ENCODE measurements at regions not wholly inside any gene's neighbourhood (a gene's known extent, or its start where the extent isn't known, plus 50 kb on each side); places are given as distances from the start of the nearest gene placed in this dataset.

DNA sequence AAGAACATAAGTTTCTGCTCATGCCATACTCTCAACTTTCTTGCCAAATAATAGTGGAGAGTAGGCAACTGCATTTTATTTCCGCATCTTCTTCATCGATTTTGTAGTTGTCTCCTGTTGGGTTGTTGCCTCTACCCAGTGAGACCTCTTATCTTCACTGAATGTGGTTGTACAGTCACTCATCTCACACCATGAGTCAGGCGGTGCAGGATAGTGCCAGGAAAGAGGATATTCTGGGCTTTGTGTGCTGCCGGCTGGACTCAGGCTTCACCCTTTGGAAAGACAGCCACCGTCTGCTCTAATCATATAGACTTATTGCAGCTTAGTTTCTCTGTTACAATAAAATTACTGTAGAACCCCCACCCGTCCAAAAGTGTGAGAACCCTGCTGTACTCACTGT is 154.3 kb upstream of the USP24 start:
- no peak overlapping the region for H3K56ac ChIP-seq (replicated peaks; ENCODE audit: insufficient read length, low read depth, low read length)
- H3K4me2 ChIP-seq (ENCODE audit: insufficient read depth in 1 of 2, low read depth in 2 of 2, low read length in 2 of 2) = no peak overlapping the region
- 88% methylated on average over 6 of the region's 6 CpGs; no CpG with 5 or more reads in 1 of the 2 experiments for WGBS, 2 experiments (ENCODE audit: extremely low coverage in 1 of 2, insufficient coverage in 1 of 2, insufficient read length in 1 of 2, insufficient replicate concordance in 2 of 2, low coverage in 1 of 2, low lambda C conversion rate in 2 of 2, missing lambda C conversion rate in 1 of 2)
- H3K4me1 ChIP-seq (replicated peaks in 1 of 4; ENCODE audit: control insufficient read depth in 3 of 4, insufficient read depth in 4 of 4, low read length in 3 of 4) = no peaks in the 10 kb centered on the region
- no peak overlapping the region for H2AFZ ChIP-seq (ENCODE audit: low read length)
- H3K36me3 ChIP-seq (ENCODE audit: control insufficient read depth in 2 of 4, insufficient read depth in 4 of 4, low read length in 3 of 4) = no peaks in the 10 kb centered on the region
- H3K18ac ChIP-seq (ENCODE audit: extremely low read depth, low read length) = no peak overlapping the region
- H2BK120ac ChIP-seq (replicated peaks; ENCODE audit: low read depth, low read length) = no peak overlapping the region
- H3K23me2 ChIP-seq (ENCODE audit: low read depth, low read length) = no peaks in the 10 kb centered on the region
- H3K9me3 ChIP-seq (ENCODE audit: insufficient read depth in 2 of 2, low read depth in 1 of 2, low read length in 1 of 2) = no peaks in the 10 kb centered on the region
- H3K23ac ChIP-seq (ENCODE audit: insufficient read length) = no peak overlapping the region
- H2BK5ac ChIP-seq (ENCODE audit: low read depth, low read length) = no peak overlapping the region
- no peak overlapping the region for H2BK20ac ChIP-seq (ENCODE audit: low read length)
- H3K27ac ChIP-seq (ENCODE audit: low read depth, low read length) = no peak overlapping the region
- no peaks in the 10 kb centered on the region for H4K20me1 ChIP-seq (replicated peaks in 1 of 2; ENCODE audit: control insufficient read depth in 1 of 2, insufficient read depth in 2 of 2, low read length in 2 of 2)
- no peak overlapping the region for H4K91ac ChIP-seq (replicated peaks; ENCODE audit: insufficient read length, low read length)
- H2BK15ac ChIP-seq (ENCODE audit: low read length) = no peak overlapping the region
- no peaks in the 10 kb centered on the region for H3K79me2 ChIP-seq (ENCODE audit: control insufficient read depth in 1 of 2, insufficient read depth in 2 of 2, low read length in 2 of 2)
- no peak for DNase-seq (ENCODE audit: low read depth in 1 of 2, low spot score in 2 of 2)
- H3K27me3 ChIP-seq (replicated peaks in 1 of 4; ENCODE audit: control insufficient read depth in 3 of 4, extremely low read depth in 1 of 4, insufficient read depth in 3 of 4, low read length in 3 of 4) = no peaks in the 10 kb centered on the region; a peak in 1 of 7 replicates
- H2AK5ac ChIP-seq (ENCODE audit: low read depth, low read length) = no peak overlapping the region
- TF ChIP-seq NANOG (IDR thresholded peaks at IDR 0.05; ENCODE audit: insufficient read depth, low read depth, low read length, poor library complexity, severe bottlenecking) = no peak
- TF ChIP-seq BCL11A (IDR thresholded peaks at IDR 0.05; ENCODE audit: low read depth in 2 of 2, low read length in 2 of 2) = no peak
- no peak overlapping the region for H4K5ac ChIP-seq (ENCODE audit: insufficient read length, low read depth, low read length)
- ChIA-PET CTCF (ENCODE audit: partially characterized antibody) (no interaction called here), POLR2A (ENCODE audit: partially characterized antibody) (no interaction called here)
- H3K4me3 ChIP-seq (ENCODE audit: extremely low read depth in 1 of 4, insufficient read depth in 2 of 4, low read depth in 3 of 4, low read length in 4 of 4) = no peak overlapping the region
- no peak overlapping the region for H3K9ac ChIP-seq (replicated peaks in 1 of 4; ENCODE audit: extremely low read depth in 1 of 4, low read depth in 3 of 4, low read length in 3 of 4)
- no peak overlapping the region for H3K4ac ChIP-seq (replicated peaks; ENCODE audit: insufficient read length, low read depth, low read length)
- no peak overlapping the region for H4K8ac ChIP-seq (ENCODE audit: extremely low read depth, insufficient read depth, low read length)
- H2BK12ac ChIP-seq (ENCODE audit: low read depth, low read length) = no peak overlapping the region
- no peak overlapping the region for H3K14ac ChIP-seq (ENCODE audit: insufficient read length)
- no peak for FAIRE-seq
- H3K79me1 ChIP-seq (ENCODE audit: low read depth, low read length) = no peaks in the 10 kb centered on the region
